ENCODE measurements at regions not wholly inside any gene's neighbourhood (a gene's known extent, or its start where the extent isn't known, plus 50 kb on each side); places are given as distances from the start of the nearest gene placed in this dataset.

- no peak for TF ChIP-seq EZH2 (IDR thresholded peaks at IDR 0.05; ENCODE audit: insufficient read depth, low read length)
- TF ChIP-seq CTCF (IDR thresholded peaks at IDR 0.05; ENCODE audit: insufficient read depth, low read depth, low read length): no peak
Observed at GRCh38 chr12:97321621-97322020, 141.0 kb upstream of the RMST start.
